IPS DF 6.9 (cell line): ENCODE measurements at regions not wholly inside any gene's neighbourhood (a gene's known extent, or its start where the extent isn't known, plus 50 kb on each side); places are given as distances from the start of the nearest gene placed in this dataset.

Experiments
- DNase-seq: peaks from one replicate; pipeline ENCODE4 v3.0.0-alpha.2; 2013; ENCODE audit warnings: low read depth, low spot score
- H3K27ac ChIP-seq: one replicate; pipeline ENCODE4 v1.5.1; 2013; ENCODE audit warnings: low read length, control low read depth
- H3K27me3 ChIP-seq: 2 replicates; pipeline ENCODE4 v1.6.1; 2013; ENCODE audit warnings: mild to moderate bottlenecking, low read length; ENCODE audit not compliant: control insufficient read depth, insufficient read depth
- H3K36me3 ChIP-seq: 2 replicates; pipeline ENCODE4 v1.6.1; 2013; ENCODE audit warnings: low read length; ENCODE audit not compliant: control insufficient read depth, insufficient read depth
- H3K4me1 ChIP-seq: 2 replicates; pipeline ENCODE4 v1.6.1; 2013; ENCODE audit warnings: low read length; ENCODE audit not compliant: control insufficient read depth, insufficient read depth
- H3K4me3 ChIP-seq: 2 replicates; pipeline ENCODE4 v1.5.1; 2013; ENCODE audit warnings: mild to moderate bottlenecking, low read length
- H3K9me3 ChIP-seq: 2 replicates; pipeline ENCODE4 v1.6.1; 2013; ENCODE audit warnings: low read length, inconsistent platforms; ENCODE audit not compliant: control insufficient read depth, insufficient read depth
- WGBS: extraction: QIAGEN DNeasy Blood & Tissue Kit; methylation state at CpG from one replicate; pipeline ENCODE4 v1.1.7; 2013; ENCODE audit warnings: mixed read lengths, missing lambda C conversion rate; ENCODE audit not compliant: insufficient read length, insufficient coverage; 5-methylcytosine and 5-hydroxymethylcytosine counted together

DNA sequence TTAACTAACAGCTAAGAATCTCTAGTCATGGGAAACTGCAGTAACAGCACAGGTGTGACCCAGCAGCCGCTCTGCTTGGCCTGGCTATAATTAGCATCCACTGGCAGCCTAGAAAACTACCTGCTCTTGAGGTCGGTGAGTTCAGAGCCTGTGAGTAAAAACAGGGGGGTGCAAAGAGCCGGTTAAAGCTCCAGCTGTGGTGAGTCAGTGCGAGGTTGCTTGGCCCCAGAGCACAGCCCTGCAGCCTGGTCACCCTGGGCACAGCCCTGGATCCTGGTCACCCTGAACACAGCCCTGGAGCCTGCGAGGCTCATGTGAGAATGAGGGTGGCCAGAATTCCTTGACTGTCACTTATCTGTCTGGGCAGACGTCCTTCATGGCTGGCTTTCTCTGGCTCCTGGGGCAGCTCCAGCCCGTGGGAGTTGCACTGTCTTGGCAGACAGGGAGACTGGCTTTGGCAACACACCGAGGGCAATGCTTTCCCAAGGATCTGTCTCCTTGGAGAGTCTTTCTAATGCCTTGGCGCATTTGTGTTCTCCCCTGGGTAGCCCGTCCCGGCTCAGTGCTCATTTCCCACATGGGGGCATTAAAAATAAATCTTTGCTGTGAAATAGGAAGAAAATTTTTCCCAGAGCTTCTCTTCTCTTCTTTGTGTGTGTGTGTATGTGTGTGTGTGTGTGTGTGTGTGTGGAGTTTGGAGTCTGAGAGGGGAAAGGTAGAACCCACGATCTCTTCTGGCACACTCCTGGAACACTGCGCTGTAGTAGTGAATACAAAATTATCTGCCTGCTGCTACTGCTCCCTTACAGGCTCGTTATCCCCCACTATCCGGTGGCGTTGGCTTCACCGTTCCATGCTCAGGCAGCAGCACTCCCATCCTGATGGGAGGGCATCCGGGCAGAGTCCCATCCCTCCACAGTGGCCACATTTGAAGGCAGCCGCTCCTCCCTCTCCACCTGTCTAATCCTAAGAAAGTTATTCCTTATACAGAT is 250.2 kb upstream of the MEX3C start:
- no peak for DNase-seq
- no peak overlapping the region for H3K27ac ChIP-seq
- no peaks in the 10 kb centered on the region for H3K9me3 ChIP-seq
- WGBS: no CpG with 5 or more reads among the region's 19 CpGs
- H3K36me3 ChIP-seq: no peaks in the 10 kb centered on the region
- no peak overlapping the region for H3K4me3 ChIP-seq
- H3K4me1 ChIP-seq: no peaks in the 10 kb centered on the region
- no peaks in the 10 kb centered on the region for H3K27me3 ChIP-seq

DNA sequence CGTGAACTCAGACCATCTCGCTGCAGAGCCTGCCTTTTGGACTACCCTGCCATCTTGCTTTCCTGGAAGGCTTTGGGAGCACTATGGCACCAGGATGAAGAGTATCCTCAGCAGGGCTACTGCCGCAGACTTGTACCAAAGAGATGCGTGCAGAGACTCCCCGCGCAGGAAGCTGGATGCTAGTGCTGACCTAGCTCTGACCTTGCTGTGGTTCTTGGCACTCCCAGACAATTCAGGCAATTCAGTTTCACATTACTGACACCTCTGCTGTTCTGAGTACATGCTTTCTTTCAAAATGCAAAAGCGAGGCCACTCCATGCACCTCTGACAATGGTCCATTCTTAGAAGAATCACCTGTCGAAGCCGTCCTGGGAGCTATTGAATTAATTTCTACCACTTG is 251.5 kb upstream of the MEX3C start:
- no peak overlapping the region for H3K4me3 ChIP-seq
- WGBS: no CpG with 5 or more reads among the region's 9 CpGs
- H3K27ac ChIP-seq: no peak overlapping the region

DNA sequence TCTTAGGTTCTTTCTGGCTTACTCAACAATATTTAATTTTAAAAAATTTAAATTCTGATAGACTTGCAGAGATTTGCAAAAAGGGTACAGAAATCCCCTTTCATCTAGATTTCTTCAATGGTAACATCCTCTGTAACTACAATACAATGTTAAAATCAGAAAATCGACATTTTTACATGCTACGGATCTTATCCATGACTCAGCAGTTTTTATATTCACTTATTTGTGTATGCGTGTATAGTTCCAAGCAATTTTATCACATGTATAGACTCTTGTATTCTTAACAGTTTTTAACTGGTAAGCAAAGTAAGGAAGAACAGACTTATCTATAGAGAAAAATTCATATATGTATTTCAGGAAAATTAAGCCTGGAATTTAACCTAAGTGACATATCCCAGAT is 256.1 kb upstream of the MEX3C start:
- H3K27ac ChIP-seq: no peak overlapping the region
- no CpG with 5 or more reads among the region's 3 CpGs for WGBS
- no peaks in the 10 kb centered on the region for H3K36me3 ChIP-seq
- DNase-seq: no peak
- no peaks in the 10 kb centered on the region for H3K9me3 ChIP-seq
- H3K27me3 ChIP-seq: no peaks in the 10 kb centered on the region
- no peak overlapping the region for H3K4me3 ChIP-seq
- no peaks in the 10 kb centered on the region for H3K4me1 ChIP-seq

More for the DNA sequence above, 251.5 kb upstream of the MEX3C start:
- Histone ChIP-seq H3K36me3 (no peaks in the 10 kb centered on the region), H3K4me1 (no peaks in the 10 kb centered on the region), H3K27me3 (no peaks in the 10 kb centered on the region), H3K9me3 (no peaks in the 10 kb centered on the region)
- no peak for DNase-seq

DNA sequence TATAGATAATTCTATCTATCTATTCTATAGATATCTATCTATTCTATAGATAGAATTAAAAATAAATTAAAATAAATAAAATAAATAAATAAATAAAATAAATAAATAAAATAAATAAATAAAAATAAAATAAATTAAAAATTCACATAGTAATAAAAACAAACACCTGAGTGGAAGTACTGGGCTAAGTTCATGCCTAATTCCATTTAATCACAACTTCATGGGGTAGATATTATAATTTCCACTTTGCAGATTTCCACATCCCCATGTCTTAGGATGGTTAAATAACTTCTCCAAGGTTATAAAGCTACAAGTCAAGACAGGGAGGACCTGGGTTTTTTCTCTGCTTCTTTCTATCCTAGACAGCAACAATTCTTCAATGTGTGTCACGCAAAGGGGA is 261.4 kb upstream of the MEX3C start:
- Histone ChIP-seq H3K4me1 (no peaks in the 10 kb centered on the region; the same call in 1 of the 2 replicates), H3K27me3 (no peaks in the 10 kb centered on the region), H3K36me3 (no peaks in the 10 kb centered on the region), H3K27ac (no peak overlapping the region), H3K9me3 (no peaks in the 10 kb centered on the region), H3K4me3 (no peak overlapping the region)
- DNase-seq: no peak
- WGBS: no CpG with 5 or more reads among the region's 1 CpG

DNA sequence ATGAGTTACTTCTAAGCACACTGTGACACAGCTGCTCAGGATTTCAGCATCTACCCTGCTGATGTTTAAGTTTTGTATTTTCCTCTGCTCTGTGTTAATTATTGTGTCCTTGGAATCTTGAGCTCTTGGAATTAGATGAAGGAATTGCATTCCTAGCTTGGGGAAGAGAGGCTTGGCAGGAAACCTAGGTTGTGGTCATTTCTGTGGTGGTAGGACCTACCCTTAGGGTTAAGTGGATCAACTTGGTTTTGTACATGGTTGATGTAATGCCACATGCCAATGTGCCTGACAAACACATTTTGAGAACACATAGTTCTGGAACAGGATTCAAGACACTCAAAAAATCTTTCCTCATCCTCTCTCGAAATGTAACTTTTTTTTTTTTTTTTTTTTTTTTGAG is 264.5 kb upstream of the MEX3C start:
- no peak for DNase-seq
- H3K9me3 ChIP-seq: no peaks in the 10 kb centered on the region
- no peak overlapping the region for H3K27ac ChIP-seq
- no peaks in the 10 kb centered on the region for H3K27me3 ChIP-seq
- no peaks in the 10 kb centered on the region for H3K36me3 ChIP-seq
- no peaks in the 10 kb centered on the region; the same call in 1 of the 2 replicates for H3K4me1 ChIP-seq
- no CpG with 5 or more reads among the region's 1 CpG for WGBS
- no peak overlapping the region for H3K4me3 ChIP-seq

DNA sequence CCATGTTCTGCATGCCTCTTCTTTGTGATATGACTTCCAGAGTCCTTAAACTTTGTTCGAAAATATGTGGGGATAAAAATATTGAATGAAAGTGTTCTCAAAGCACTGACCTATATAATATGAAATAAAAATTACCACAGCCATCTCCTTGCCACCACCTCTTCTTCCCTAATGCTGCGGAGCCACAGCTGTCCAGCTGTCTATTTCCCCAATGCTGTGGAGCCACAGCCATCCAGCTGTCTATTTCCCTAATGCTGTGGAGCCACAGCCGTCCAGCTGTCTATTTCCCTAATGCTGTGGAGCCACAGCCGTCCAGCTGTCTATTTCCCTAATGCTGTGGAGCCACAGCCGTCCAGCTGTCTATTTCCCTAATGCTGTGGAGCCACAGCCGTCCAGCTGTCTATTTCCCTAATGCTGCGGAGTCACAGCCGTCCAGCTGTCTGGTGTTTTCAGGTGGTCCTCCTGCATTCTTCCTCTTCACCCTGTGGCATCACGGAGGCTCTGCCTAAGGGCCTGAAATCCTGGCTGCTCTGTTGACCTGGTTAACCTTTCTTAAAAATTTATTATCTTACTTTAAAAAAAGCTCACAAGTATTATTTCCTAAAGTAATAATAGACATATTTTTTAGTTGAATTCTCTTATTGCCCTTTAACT is 266.1 kb upstream of the MEX3C start:
- WGBS: no CpG with 5 or more reads among the region's 9 CpGs

DNA sequence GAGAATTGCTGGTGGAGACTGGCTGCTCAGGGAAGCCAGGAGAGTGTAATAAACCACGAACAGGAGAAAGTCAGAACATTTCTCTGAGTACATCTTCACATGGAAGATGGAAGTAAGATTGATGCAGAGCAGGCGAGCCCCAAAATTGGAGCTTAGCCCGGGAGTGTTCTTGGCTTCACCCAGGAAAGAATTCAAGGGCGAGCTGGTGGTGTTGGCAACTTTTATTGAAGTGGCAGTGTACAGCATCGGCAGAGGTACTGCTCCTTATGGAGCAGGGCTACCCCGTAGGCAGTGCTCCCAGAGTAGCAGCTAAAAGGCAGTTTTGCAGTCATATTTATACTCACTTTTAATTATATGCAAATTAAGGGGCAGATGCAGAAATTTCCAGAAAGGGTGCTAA is 281.4 kb upstream of the MEX3C start:
- Histone ChIP-seq H3K36me3 (no peaks in the 10 kb centered on the region), H3K27me3 (no peaks in the 10 kb centered on the region), H3K4me3 (no peak overlapping the region), H3K4me1 (no peaks in the 10 kb centered on the region), H3K27ac (no peak overlapping the region), H3K9me3 (no peaks in the 10 kb centered on the region)
- no peak for DNase-seq
- no CpG with 5 or more reads among the region's 6 CpGs for WGBS

More for the DNA sequence above, 266.1 kb upstream of the MEX3C start:
- no peaks in the 10 kb centered on the region; the same call in 1 of the 2 replicates for H3K4me1 ChIP-seq
- DNase-seq: no peak
- no peaks in the 10 kb centered on the region for H3K9me3 ChIP-seq
- H3K27me3 ChIP-seq: no peaks in the 10 kb centered on the region
- no peak overlapping the region for H3K4me3 ChIP-seq
- H3K27ac ChIP-seq: no peak overlapping the region
- H3K36me3 ChIP-seq: no peaks in the 10 kb centered on the region

DNA sequence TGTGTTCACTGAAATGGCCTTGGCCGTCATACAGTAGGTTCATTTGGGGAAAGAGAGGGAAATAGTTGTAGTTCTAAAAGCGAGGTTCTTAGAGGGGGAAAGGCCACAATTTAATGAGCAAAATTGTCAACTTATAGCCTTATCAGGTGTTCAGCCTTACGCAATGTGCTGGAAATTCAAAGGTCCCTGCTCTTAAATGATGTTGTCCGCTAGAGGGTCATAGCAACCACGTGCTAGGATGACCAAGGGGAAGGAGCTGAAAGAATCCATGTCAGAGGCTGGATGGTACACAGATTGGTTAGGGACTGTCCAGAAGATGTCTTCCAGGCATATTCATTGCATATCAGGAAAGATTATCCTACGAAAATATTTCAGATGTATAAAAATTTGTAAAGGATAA is 282.3 kb upstream of the MEX3C start:
- no peaks in the 10 kb centered on the region for H3K9me3 ChIP-seq
- H3K4me3 ChIP-seq: no peak overlapping the region
- WGBS: no CpG with 5 or more reads among the region's 6 CpGs
- no peaks in the 10 kb centered on the region for H3K4me1 ChIP-seq
- H3K36me3 ChIP-seq: no peaks in the 10 kb centered on the region
- DNase-seq: no peak
- no peaks in the 10 kb centered on the region for H3K27me3 ChIP-seq
- H3K27ac ChIP-seq: no peak overlapping the region

DNA sequence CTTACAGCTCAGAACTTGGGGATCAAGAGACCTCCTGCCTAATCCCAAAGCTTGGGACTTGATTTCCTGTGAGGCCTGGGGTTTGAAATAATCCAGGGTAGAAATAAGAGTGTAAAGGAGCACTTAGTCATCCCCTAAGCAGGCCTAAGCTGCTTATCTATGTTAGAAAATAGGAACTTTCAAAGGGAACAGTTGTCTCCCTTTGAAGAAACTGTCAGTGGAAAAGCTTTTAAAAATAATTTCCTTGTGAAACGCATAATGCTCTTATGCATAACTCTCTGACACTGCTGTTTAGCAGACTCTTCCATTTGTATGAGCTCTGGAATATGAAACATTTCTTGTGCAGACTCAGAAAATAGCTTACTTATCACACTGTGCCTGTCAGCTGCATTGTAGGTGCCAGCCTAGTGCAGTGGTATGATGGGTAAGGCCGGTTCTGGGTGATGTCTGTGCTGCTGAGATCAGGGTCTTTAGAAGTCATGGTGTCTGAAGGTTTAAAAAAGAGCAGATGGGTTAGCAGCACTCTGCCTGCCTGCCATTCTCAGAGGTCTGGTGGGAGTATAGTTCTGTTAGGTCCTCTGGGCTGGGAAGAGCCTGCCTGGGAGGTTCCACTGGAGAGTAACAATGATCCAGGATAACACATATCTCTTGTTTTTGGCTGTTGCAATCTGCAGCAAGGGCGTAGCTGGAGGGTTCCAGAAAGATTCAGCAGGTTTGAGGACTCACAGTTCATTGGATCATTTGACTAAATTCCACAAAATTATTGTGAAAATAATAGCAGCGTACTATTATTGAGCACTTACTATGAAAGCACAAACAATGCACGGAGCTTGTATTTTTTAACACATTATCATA is 283.2 kb upstream of the MEX3C start:
- Histone ChIP-seq H3K27ac (no peak overlapping the region), H3K36me3 (no peaks in the 10 kb centered on the region), H3K4me1 (no peaks in the 10 kb centered on the region), H3K9me3 (no peaks in the 10 kb centered on the region), H3K4me3 (no peak overlapping the region), H3K27me3 (no peaks in the 10 kb centered on the region)
- no peak for DNase-seq
- WGBS: no CpG with 5 or more reads among the region's 5 CpGs

DNA sequence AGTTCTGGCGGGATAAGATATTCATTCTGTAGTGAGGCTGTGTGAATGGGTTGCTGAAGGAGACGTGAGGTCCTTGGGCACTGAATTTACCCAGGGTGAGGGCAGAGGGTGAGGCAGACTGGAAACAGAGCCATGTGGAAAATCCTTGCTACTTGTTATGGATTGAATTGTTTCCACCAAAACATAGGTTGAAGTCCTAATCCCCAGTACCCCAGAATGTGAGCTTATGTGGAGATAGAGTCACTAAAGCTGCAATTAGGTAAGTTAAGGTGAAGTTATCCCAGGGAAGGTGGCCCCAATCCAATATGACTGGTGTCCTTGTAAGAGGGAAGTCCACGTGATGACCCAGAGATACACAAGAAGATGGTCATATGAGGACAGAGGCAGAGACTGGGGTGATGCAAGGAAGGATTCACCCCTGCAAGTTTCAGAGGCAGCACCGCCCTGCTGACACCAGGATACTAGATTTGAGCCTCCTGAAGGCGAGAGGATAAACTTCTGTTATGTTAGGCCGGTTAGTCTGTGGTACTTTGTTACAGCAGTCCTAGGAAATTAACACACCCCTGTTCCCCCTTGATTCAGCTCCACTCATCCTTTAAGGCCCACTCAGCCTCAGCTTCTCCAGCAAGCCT is 289.4 kb upstream of the MEX3C start:
- no peak overlapping the region for H3K4me3 ChIP-seq
- no peak for DNase-seq
- H3K36me3 ChIP-seq: no peaks in the 10 kb centered on the region
- no CpG with 5 or more reads among the region's 6 CpGs for WGBS
- H3K4me1 ChIP-seq: no peaks in the 10 kb centered on the region
- H3K9me3 ChIP-seq: no peaks in the 10 kb centered on the region
- no peaks in the 10 kb centered on the region for H3K27me3 ChIP-seq
- no peak overlapping the region for H3K27ac ChIP-seq
